Activated CD4-positive, alpha-beta T cell treated with anti-CD3 and anti-CD28 coated beads, Interleukin-2, amount 50 U/mL, for 24 hours (primary cell): ENCODE measurements at regions not wholly inside any gene's neighbourhood (a gene's known extent, or its start where the extent isn't known, plus 50 kb on each side); places are given as distances from the start of the nearest gene placed in this dataset.
"Not testable (repeated sequence)": the region's sequence is repeated elsewhere in the genome, so short reads cannot be mapped to it uniquely, and the experiment has no call there.

ENCODE experiments used
- DNase-seq, 2 donors: peaks; one replicate each; pipeline ENCODE4 v3.0.0-alpha.2; 2020; ENCODE audit warnings: low read depth in 1 of 2, low spot score in 1 of 2

GRCh38 chr10:29828956-29829355, 194.2 kb upstream of the SVIL start:
- no peak for DNase-seq

DNA sequence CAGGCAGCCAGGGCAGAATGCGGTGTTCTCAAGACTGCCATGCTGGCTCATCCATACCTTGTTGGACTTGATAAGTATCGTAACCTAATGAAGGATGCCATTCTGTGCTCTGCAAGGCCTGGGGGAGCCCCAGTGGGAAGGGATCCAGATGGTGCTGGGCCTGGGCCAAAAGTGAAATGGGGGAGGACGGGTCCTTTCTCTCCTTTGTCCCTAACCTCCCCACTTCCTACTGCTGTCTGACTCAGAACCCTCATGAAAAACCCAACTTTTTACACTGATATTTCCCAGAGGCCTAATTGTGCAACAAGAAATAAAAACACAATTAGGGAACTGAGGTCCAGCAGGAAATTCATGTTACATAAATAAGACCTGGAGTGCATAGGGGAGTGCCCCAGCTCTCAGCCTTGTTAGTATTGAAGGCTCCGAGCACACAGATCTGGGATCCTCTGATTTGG, 193.7 kb upstream of the SVIL start:
- no peak for DNase-seq

GRCh38 chr10:29827512-29827911, 192.7 kb upstream of the SVIL start:
- DNase-seq = no peak

GRCh38 chr10:29826801-29827450, 192.2 kb upstream of the SVIL start:
- DNase-seq = no peak

GRCh38 chr10:29826221-29826620, 191.4 kb upstream of the SVIL start:
- no peak for DNase-seq

DNA sequence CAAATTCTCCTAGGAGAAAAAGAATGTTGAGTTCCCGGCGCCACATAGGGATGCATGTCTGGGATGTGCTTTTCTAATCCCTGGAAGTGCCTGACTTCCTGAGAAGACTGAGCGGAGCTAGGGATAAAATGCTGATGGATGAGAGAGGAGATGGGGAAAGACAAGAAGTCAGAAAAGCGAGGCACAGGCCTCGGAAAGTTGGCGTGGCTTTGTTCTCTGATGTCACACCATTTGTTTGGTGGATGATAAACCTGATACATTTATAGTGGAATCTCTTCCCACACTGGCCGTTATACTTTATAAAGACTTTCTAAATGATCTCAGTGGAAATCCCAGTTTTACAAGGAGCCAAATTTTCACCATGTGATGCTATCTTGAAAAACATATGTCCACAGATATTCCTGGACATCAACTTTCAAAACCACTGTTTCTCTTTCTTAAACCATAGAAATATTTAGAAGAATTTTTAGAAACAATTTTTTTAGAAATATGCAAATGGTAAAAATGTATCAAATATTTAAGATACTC, 188.8 kb upstream of the SVIL start:
- no peak for DNase-seq

DNA sequence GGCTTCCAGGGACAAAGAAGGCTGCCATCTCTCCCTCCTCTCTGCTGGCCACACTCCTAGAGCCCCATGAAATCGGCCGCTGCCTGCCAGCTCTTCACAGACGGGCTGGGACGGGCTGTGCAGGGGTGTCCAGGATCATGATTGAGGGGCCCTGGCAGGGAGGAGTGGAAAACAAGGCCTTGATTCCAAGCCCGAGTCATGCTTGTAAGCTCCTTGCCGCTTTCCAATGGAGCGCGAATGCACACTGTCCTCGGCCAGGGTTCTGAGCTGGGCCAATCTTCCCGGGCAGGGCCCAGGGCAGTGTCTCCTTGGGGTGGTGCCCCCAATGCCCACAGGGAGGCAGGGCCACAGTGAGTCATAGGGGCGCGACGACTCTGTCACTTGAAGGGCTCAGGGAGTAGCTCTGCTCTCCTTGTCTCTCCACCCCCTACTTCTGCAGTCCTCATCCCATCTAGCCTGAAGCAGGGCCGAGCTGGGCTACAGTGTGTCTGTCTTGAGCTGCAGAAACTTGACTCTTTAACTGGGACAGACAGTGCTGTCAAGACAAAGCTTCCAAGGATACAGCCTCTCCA, 186.2 kb upstream of the SVIL start:
- no peak for DNase-seq

DNA sequence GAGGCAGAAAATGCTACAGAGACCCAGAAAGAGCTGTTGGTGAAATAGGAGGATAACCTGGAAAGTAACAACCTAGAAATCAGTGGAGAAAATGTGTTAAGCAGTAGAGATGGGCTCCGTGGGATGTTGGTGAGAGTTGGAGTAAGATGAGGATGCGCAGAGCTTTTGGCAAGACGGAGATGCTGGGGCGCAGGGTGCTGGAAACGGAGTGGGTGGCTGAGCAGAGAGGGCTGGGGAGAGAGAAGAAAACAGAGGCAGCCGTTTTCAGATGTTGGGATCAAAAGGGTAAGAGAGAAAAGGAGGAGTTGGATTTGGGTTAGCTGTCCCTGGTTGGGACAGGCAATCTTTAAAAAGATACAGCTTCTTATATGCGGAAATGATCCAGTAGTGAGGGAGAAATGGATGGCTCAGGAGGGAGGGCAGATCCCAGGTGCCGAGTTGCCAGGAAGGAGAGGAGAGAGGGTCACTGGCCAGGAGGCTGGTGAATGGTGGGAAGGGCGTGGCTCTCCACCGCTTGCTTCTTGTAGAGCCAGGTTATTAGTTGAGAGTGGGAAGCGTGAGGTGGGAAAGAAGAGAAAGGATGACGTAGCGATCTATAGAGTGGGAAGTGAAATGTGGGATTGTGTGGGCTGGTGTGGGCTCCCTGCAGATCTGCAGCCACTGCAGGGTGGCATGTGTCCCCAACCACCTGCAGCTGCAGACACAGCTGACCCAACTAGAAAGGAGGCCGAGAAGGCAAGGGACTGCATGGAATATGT, 182.2 kb upstream of the SVIL start:
- DNase-seq = no peak

- DNase-seq = no peak
Observed at GRCh38 chr10:29815572-29815971, 180.8 kb upstream of the SVIL start.

DNA sequence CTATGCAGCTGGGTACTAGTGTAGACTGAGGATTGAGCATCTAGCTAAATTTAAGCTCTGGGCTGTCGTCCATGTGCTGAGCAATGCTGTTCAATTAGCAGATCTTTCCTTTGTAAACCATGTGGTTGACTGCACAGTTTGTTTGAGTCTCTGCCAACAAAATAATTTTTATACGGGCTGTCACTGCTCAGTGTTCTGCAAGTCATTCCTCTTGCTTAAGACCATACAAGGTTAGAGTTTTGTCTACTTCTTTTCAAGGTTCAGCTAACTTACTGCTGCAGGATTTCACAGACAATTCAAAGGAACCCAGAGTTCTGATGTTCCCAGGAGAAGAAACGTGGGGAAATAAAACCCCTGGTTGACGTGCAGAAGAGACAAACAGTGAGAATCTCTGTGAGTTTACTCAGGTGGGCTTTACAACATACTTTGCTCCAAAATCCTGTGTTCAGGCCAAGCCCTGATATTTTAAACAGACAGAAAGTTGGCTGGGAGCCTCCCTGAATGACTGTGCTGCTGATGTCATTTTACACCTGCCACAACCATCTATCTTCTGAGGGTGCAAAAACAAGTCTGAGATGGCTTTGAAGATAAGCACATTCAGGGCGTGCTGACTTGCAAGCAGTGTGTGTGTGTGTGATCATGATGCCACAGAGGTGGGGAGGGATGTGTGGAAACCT, 177.1 kb upstream of the SVIL start:
- DNase-seq = no peak

DNA sequence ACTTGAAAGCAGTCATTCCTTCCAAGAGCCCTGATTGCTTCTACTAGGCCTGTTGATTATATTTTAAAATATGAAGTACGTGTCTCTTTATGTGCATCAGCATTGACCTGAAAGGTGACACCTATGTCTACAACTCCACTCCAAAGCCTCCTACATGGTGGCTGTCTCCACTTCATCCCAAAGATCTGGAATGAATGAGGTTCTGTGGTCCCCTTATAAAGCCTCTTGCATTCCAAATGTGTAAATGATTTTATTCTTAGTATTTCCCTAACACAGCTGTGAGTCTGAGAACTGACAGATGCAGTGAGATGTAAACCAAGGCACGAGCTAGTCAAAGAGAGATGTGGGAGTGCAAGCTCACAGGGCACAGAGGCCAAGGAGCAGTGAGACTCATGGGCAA, 176.0 kb upstream of the SVIL start:
- DNase-seq = no peak

GRCh38 chr10:29810231-29810630, 175.5 kb upstream of the SVIL start:
- DNase-seq = not testable (repeated sequence)

DNA sequence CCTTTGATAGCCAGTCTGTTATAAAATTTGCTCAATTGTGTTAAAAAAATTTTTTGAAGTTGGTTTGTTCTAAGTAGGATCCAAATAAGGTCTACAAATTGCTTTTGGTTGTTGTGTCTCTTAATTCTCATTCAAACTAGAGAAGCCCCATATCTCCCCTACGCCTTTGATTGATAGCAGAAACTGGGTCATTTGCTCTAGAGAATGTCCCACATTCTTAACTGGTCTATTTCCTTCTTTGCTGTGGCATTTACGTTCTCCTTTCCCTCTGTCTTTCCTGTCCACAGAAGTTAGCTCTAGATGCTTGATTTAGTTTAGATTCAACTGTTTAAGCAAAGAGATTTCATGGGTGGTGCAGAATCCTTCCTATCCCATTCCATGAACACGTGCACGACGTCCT, 174.6 kb upstream of the SVIL start:
- no peak for DNase-seq

DNA sequence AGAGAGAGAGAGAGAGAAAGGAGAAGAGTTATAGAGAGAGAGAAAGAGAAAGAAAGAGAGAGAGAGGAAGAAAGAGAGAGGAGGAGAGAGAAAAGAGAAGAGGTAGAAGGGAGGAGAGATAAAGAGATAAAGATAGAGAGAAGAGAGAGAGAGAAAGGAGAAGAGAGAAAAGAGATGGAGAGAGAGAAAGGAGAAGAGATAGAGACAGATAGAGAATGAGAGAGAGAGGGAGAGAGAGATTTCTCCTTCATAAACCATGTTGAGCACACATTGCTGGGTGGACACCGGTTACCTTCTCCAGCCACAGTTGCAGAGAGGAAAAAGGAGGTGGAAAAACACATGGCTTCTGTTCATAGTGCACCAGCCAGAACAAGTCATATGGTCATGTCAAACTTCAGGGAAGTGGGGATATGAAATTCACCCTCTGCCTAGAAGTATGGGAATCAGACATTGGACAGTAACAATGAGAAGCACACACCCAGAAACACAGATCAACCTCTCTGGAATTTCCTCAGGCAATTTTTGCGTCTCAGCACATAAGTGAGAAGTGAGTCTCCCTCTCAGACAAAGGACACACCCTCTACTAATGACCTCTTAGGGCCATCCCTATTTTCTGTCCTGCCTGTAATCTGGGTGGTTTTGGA, 172.5 kb upstream of the SVIL start:
- no peak for DNase-seq

DNA sequence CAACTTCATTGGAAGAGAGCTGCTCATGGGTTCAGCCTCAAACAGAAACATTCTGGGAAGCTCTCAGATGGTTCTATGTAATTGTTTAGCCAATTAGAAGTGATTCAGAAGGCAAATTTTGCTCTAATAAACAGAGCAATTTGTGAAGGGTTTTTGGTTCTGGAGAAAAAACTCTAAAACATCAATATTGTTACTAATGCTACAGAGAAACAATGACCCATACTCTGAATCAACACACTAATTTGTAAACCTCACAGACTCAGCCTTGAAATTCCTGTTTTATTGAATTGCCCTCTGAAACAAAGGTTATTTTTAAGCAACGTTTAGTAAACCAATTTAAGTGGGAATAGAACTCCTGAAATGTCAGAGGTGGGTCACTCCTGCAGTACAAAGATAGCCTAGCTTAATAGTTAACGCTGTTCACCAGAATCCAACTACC, 171.6 kb upstream of the SVIL start:
- DNase-seq = no peak

GRCh38 chr10:29805134-29805723, 170.5 kb upstream of the SVIL start:
- DNase-seq = no peak

DNA sequence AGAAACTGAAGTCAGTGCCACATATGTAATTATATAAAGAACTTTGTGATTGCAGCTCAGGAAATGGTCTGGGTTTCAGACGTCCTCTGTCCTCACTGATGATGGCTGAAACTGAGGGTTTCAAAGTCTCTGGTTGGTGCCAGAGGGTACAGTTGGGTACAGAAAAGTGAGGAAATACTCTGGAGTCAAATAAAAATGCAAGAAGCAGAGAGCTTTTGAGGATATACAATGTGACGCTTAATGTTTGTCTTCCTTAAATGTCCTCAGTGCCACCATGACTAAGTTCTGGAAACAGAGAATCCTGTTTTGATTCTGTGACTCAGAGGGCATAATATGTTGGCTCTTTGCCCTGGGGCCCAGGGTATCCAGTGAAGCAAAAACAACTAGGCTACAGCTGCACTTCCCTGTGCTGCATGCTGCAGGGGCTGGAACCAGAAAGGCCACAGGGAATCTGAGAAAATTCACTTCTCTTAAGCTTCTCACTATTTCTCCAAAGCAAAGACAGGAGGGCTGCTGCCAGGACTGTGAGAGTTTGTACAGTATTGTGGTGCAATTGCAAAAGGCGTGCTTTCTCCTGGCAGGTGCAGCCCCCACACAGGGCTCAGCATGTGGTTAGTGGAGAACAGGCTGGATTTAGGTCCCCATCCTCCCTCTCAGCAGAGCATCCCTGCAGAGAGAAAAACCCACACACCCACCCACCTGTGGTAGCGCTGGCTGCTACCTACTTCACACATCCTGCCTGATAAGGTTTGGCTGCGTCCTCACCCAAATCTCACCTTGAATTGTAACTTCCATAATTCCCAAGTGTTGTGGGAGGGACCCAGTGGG, 169.5 kb upstream of the SVIL start:
- no peak for DNase-seq

GRCh38 chr10:29802171-29802570, 167.4 kb upstream of the SVIL start:
- DNase-seq = no peak

DNA sequence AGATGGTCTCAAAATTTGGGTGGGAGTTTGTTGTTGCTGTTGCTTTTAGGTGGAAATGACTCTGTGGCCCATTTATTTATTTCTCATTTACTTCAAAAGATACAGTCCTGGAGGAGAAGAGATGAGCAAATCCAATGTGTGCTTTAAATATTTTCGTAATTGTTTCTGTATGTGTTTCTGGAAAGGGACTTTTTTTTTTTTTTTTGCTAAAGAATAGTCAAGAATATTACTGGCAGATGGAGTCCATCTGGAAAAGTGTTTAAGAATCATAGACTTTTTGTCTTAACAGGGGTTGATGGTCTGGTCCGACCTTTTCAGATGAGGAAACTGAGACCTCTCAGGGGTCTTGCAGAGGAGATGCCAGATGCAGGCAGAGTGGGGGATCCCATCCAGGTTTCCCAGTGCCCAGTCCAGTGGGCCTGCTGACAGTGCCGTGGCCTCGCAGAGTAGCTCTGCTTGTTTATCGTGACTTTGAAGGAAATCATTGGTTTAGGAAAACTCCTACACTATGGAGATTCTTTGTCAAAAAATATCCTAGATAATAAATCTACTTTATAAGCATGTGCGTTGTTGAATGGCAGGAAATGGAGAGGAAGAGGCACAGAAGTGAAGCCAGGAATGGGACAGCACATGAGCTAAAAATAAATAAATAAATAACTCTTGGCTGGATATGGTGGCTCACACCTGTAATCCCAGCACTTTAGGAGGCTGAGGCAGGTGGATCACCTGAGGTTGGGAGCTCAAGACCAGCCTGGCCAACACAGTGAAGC, 164.3 kb upstream of the SVIL start:
- DNase-seq = no peak
